ENCODE measurements at regions not wholly inside any gene's neighbourhood (a gene's known extent, or its start where the extent isn't known, plus 50 kb on each side); places are given as distances from the start of the nearest gene placed in this dataset.

DNA sequence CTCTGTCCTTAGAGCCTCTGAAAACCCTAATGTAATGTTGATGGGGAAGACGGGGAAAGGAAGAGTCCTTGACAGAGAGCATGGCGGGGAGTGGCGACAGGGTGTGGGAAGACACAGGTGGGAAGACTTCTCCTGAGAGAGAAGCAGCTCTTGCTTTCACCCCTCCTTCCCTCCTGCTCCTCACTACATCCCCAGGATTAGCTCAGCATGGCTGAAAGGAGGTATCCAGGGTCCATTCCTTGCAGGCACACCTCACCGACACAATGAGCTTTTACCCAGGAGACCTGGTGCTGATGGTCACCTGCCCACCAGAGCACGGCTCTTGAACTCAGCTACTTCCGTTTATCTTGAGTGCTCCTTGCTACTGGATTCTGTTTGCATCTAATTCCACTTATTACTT lies 469.3 kb downstream of the CDH26 start:
- TF ChIP-seq, protein P1, sequence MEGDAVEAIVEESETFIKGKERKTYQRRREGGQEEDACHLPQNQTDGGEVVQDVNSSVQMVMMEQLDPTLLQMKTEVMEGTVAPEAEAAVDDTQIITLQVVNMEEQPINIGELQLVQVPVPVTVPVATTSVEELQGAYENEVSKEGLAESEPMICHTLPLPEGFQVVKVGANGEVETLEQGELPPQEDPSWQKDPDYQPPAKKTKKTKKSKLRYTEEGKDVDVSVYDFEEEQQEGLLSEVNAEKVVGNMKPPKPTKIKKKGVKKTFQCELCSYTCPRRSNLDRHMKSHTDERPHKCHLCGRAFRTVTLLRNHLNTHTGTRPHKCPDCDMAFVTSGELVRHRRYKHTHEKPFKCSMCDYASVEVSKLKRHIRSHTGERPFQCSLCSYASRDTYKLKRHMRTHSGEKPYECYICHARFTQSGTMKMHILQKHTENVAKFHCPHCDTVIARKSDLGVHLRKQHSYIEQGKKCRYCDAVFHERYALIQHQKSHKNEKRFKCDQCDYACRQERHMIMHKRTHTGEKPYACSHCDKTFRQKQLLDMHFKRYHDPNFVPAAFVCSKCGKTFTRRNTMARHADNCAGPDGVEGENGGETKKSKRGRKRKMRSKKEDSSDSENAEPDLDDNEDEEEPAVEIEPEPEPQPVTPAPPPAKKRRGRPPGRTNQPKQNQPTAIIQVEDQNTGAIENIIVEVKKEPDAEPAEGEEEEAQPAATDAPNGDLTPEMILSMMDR (IDR thresholded peaks at IDR 0.05) = no peak
- TF ChIP-seq EZH2 (IDR thresholded peaks at IDR 0.05) (no peak), EZH2phosphoT487 (IDR thresholded peaks at IDR 0.05) (no peak)
